GM19463 (cell line): ENCODE measurements at regions not wholly inside any gene's neighbourhood (a gene's known extent, or its start where the extent isn't known, plus 50 kb on each side); places are given as distances from the start of the nearest gene placed in this dataset.
"Not testable (repeated sequence)": the region's sequence is repeated elsewhere in the genome, so short reads cannot be mapped to it uniquely, and the experiment has no call there.

ENCODE experiments used
- ATAC-seq: cut with Tn5 transposase; IDR thresholded peaks from one replicate; pipeline ENCODE4 v1.9.1; 2021; ENCODE audit warnings: mild to moderate bottlenecking, moderate library complexity; ENCODE audit not compliant: unreplicated experiment

DNA sequence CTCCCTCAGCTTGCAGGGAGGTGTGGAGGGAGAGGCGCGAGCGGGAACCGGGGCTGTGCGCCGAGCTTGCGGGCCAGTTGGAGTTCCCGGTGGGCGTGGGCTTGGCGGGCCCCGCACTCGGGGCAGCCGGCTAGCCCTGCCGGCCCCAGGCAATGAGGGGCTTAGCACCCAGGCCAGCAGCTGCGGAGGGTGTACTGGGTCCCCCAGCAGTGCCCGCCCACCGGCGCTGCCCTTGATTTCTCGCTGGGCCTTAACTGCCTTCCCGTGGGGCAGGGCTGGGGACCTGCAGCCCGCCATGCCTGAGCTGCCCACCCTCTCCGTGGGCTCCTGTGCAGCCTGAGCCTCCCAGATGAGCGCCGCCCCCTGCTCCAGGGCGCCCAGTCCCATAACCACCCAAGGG, 537.3 kb downstream of the ZBBX start:
- not testable (repeated sequence) for ATAC-seq

DNA sequence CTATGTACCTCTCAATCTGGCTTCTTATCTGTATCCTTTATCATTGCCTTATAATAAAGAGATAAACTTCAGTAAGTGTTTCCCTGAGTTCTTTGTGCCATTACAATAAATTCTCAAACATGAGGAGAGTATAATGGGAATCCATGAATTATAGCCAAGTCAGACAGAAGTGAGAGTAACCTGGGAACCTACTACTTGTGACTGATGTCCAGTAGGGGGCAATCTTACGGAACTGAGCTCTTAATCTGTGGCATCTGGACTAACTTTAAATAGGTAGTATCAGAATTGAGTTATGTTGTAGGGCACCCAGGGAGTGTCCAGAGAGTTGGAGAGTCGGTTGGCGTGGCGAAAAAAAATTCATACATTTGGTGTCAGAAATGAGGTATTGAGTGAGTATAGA, 542.6 kb downstream of the ZBBX start:
- peak; percentile 47 for ATAC-seq

DNA sequence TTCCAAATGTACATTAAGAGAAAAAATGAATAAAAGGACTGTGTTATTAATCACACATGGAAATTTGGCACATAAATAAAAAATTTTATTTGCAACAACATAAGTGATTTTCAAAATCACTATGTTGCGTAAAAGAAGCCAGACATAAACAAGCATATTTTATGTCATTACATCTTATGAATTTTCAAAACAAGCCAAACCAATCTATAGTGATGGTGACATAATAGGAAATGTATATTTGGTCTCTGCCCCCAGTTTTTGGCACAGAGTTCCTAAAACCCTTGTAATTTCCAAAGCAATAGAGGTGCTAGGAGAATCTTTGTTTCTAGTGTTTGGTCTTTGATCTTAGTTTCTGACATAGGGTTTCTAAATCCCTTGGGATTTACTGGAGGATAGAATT, 543.3 kb downstream of the ZBBX start:
- ATAC-seq: no peak

DNA sequence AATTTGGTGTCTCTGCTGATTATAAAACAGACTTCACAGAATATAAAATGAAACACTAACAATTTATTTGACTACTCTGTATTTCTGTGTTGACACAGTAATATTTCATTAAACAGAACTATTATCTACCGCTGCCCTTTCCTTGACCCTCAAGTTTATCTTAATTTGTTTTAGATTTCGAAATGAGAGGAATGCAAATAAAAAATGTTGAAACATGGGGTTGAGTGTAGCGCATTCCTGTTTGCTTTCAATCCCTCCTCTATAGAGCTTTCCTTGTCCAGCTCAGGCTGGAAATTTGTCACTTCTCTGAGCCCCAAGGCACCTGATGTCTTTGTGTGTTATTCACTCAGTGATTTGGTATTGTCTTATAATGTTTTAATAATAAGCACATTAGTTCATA, 550.2 kb downstream of the ZBBX start:
- no peak for ATAC-seq

DNA sequence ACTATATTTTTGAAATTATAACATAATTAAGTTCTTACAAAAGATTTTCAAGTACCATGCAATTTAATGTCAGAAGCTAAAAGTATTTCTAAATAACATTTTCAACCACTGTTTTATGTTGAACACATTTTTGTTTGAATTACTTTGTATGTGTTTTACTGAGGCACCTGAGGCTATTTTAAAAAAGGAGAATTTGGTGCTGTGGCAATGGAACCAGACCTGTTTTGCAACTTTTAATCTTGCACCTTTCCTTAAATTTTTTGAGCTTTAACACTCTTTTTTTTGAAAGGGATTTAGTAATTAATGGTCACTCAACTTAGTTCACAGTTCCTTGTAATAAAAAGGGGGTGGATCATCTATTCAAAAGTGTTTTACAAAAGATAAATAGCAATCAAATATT, 561.6 kb downstream of the ZBBX start:
- ATAC-seq: no peak

DNA sequence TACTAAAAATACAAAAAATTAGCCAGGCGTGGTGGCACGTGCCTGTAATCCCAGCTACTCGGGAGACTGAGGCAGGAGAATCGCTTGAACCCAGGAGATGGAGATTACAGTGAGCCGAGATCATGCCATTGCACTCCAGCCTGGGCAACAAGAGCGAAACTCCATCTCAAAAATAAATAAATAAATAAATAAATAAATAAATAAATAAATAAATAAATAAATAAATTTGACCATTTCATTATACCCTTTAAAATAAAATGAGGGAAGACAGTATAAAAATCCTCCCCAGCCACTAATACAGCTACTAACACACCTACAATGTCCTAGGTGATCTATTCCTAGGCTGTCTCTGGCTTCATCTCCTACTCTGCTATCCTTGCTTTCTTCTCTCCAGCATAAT, 562.8 kb downstream of the ZBBX start:
- not testable (repeated sequence) for ATAC-seq

DNA sequence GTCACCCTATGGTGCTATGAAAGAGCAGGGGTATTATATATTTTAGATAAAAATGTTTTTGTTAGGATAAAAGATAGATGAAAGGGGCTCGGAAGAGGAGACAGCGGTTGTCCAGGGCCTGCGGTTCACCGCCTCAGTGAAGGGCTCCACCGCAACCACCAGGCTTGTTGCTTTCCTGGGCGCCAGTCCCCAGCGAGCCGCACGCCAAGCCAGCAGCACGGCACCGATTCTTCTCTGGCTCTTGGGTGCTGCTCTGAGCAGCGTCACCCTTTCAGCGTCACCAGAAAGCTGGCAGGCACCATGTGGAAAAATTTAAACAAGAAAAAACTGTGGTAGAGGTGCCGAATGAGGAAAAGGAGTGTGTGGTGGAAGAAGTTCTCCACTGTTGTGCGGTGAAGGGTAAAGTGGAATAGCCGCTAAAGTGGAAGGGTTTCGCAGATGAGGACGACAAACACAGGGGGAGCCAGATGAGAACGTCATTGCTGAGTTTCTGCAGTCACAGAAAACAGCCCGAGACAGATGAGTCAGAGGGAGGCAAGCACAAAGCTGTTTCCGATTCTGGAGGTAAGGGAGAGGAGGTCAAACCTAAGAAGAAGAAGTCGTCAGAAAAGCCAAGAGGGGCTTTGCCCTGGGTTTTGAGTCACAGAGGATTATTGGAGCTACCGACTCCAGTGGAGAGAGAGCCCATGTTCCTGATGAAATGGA, 569.2 kb downstream of the ZBBX start:
- ATAC-seq: no peak

DNA sequence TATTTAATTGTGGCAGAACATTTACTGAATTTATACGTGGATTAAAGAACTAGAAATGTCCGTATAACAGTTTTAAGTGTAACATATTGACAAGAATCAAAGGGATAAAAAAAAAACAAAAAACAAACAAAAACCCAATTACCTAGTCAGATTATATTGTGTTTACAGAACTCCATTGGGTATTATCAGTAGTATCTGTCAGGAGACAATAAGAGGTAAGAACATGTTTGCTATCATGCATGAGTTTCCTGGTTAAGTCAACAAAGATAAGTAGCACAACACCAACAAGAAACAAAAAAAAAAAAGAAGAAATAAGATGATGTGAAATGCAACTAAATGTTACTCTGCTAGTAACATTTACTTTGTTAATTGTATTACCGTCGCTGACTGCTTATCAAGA, 570.6 kb downstream of the ZBBX start:
- no peak for ATAC-seq

DNA sequence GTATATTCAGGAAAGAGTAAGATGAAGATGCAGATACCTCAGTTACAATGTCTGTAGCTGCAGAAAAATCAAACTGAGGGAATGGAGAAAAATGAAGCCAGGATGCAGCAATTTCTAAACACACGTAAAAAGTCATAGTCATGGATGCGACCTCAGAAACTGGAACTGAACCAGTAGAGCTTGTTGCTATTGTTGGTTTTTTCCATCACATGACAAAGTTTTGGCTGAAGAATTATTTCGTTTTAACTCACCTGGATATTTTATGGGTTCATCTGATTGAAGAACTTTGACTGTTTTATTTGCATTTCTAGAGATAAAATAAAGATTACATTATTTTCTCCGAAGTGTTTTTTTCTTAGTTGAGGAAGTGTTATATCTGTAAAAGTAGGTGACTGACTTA, 591.2 kb downstream of the ZBBX start:
- no peak for ATAC-seq

DNA sequence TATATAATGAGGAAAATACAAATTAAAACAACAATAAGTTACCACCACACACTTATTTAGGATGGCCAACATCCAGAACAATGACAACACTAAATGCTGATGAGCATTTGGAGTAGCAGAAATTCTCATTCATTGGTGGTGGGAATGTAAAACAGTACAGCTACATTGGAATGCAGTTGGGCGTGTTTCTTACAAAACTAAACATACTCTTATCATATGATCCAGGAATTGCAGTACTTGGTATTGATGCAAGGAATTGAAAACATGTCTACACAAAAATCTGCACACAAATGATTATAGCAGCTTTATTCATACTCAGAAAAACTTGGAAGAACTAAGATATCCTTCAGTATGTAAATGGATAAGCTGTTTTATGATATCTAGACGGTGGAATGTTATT, 594.2 kb downstream of the ZBBX start:
- ATAC-seq: no peak

DNA sequence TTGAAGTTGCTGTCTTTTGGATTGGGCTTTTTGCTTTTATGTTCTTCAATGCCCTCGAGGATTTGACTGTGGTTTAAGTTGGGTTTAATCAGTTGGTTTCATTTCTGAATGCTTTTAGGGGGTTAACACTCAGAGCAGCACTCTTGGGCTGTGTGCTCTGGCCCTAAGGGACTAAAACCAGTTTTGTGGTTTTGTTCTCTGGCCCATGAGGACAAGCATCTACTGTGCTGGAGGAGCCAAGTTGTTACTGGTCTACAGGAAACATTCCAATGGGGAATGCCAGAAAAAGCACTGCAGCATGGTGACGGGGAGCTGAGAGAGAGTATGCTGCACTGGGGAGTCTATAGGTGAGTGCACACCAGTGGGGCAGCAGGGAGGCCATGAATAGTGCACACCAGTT, 596.9 kb downstream of the ZBBX start:
- no peak for ATAC-seq

DNA sequence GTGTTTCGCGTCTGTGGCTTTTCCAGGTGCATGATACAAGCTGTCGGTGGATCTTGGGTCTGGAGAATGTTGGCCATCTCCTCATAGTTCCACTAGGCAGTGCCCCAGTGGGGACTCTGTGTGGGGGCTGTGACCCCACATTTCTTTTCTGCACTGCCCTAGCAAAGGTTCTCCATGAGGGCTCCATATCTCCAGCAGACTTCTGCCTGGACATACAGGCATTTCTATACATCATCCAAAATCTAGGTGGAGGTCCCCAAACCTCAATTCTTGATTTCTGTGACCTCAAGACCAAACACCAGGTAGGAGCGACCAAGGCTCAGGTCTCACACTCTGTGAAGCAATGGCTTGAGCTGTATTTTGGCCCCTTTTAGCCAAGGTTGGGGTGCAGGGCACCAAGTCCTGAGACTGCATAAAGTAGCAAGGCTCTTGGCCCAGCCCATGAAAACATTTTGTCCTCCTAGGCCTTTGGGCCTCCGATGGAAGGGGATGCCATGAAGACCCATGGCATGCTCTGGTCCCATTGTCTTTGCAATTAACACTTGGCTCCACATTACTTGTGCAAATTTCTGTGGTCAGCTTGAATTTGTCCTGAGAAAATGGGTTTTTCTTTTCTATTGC, 615.3 kb downstream of the ZBBX start:
- no peak for ATAC-seq

DNA sequence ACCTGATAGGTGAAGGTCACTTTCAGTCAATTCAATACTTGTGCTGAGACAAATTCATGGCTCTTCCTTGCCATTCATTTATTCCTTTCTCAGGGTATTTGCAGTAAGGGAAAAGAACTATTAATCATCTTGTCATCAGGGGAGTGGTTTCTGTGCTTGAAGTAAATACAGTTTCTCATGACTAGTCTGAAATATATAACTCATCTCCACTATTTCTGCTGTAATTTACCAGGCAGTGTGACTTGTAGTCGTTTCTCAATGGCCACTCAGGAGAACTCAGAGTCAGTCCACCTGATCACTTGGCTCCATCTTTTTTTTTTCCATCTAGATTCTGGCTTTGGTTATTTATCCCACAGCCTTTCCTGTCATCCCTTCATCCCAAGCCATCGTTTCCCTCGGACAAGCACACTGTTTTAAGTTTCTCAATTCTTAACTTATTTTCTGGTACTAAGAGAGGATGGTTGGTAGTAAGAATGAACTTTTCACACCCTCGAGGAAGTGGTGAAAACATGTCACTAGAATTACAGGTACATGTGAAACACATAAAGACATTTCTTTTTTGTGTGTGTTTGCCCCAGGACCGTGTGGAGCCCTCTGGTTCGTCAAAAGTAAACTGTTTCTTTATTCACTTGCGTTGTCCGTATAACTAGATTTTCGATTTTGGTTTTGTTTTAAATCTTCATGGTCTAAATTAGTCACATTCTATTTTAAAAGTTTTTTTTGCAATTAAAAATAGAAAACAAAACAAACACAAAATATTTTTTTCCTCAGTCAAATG, 620.2 kb downstream of the ZBBX start:
- no peak for ATAC-seq

DNA sequence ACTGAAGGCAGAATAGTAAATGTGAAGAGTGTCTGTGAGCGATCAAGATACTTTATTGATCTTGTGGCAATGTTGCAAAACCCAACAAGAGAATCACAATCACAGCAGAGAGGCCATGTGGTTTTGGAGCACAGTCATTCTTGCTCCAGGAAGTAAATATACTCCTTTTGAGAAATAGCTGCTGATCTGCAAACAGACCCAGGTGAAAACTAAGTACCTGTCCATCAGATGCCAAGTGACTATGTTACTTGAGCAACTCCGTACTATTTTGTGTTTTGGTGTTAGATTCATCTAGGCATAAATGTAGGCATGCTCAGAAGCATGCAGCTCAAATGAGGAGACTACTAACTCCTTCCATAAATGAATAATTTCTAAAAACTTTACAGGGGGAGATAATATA, 627.9 kb downstream of the ZBBX start:
- no peak for ATAC-seq

DNA sequence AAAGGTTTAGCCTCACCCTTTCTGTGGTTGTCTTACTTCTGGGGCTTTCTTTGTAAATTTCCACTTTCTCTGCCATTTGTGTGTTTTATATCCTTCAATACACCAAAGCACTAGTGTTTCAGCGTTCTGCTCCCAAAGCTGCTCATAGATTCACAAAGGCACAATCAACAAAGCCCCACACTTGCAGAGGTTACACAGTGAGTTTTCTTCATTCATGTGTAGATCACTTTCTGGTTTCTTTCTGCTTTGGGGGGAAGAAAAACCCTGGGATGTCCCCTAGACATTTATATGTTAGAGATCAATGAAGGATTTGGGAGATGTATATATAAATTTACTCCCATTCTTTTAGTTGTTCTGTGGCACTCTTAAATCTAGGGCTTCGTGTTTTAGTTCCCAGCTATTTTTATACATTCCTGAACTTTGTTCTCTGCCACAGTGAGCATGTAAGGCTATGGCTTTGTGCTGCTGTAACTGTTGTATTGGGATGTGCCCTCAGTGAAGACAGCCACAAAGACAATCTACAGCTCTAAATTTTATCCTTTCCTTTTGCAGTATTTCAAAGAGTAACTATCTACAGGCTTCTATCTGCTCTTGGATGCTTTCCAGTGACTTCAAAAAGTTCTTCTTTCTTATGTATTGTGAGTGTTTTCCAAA, 636.5 kb downstream of the ZBBX start:
- no peak for ATAC-seq

DNA sequence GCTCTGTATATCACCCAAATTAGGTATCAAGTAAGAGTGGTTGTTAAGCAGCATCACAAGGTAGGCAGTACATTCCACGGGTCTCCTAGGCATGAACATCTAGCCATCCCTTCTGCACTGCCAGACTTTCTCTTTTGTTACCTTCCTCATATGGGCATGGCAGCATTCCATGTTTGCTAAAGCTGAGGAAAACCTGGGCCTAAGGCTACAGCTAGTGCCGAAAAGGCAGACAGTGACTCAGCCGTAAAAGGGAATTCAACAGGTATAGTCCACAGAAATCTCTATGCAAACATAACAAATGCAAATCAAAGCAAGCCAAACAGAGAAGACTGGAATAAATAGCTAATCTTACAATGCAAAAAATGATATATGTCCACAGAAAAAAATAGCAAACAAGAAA, 645.4 kb downstream of the ZBBX start:
- ATAC-seq: no peak

DNA sequence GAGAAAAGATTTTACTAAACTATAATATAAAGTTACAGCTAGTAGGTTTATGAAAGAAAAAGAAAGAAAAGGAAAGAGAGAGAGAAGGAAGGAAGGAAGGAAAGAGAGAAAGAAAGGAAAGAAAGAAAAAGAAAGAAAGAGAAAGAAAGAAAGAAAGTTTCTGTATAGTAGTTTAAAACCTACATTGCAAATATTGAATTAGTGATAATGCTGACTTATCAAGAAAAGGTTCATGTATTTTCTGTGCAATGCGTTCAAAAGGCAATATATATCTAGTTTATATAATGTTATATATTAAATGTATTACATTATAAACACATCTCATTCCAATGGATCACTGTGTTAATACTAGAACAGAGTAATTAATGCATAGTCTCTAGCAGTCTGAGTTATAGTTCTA, 648.4 kb downstream of the ZBBX start:
- no peak for ATAC-seq

DNA sequence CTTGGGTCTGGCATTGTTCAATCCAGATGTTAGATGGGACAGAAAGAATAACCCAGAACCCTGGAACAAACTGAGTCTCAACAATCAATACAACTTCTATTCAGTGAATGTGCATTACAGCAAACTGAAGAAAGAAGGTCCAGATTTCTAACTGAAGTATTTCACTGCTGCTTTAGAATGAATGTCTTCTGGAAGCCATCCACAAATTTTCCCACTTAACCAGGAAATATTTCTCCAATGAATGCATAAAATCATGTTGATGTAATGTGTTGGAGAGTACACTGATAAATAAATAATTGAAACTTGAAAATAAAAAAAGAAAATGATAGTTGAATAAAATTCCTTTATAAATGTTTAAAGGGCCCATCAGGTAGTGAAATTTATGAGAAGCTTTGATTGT, 658.6 kb downstream of the ZBBX start:
- no peak for ATAC-seq

DNA sequence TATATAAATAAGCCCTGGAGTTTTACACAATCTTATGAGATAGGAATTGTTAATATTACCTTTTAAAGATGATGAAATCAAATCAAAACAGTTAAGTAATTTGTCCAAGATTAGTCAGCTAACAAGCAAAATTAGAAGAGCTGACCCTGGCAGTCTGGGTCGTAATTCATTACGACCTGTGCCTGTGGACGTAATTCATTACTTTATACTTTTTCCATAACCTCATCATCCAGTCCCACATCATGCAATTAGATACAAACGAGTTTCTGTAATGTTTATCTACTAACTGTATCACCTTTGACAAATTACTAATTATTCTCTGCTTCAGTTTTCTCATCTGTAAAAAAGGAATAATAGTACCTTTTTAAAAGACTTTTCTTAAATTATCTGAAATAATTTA, 665.9 kb downstream of the ZBBX start:
- ATAC-seq: no peak

DNA sequence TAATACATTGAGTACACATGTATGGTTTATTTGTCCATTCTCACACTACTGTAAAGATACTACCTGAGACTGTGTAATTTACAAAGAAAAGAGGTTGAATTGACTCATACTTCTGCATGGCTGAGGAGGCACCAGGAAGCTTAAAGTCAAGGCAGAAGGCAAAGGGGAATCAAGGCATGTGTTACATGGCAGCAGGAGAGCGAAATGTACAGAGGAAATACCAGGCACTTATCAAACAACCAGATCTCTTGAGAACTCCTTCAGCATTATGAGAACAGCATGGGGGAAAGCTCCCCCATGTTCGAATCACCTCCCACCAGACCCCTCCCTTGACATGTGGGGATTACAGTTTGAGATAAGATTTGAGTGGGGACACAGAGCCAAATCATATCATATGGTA, 666.3 kb downstream of the ZBBX start:
- ATAC-seq: no peak

DNA sequence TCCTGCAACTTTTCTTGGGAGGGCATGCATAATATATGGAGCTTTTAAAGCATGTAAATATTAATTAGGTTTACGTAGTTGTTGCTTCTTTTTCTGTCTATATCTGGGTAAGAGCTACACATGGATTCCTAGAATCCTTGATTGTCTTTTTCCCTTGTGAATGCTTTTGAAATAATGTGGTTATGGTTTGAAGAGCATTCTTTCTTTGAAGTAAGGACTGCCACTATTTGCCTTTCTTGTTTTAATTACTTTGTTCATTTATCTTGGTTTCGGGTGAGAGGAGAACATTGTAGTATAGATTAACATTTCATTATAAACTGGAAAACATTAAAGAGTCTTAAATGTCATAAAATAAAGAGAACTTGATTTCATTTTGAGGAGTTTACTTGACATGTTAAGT, 674.0 kb downstream of the ZBBX start:
- no peak for ATAC-seq

DNA sequence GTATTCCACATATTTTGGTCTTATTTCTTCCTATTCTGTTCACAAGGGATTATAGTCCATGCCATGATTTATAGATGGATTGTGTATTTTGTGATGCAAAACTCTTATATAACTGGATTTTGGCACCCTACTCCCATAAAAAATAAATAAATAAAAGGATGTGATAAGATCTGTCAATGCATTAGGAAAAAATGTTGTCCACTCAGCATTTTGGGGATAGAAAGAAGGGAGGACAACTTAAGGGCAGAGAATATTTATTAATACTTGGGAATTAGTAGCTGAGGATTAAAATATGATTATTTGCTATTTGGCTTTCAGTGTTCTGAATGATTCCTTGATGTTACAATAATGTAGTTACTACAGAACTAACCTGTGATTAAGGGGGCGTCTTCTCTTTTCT, 682.6 kb downstream of the ZBBX start:
- no peak for ATAC-seq
